Retina (tissue), 1 donor: ENCODE measurements at regions not wholly inside any gene's neighbourhood (a gene's known extent, or its start where the extent isn't known, plus 50 kb on each side); places are given as distances from the start of the nearest gene placed in this dataset.
A peak's percentile ranks its signal among the peaks of the same experiment; 100 is the strongest.

Source experiments
- DNase-seq: peaks from one replicate; pipeline ENCODE4 v3.0.0-alpha.2; 2016

- DNase-seq = no peak
These were observed 613.9 kb downstream of the TECRL start for GRCh38 chr4:63795301-63795700.

GRCh38 chr4:63790377-63790776, 618.9 kb downstream of the TECRL start:
- no peak for DNase-seq

GRCh38 chr4:63788271-63788670, 621.0 kb downstream of the TECRL start:
- no peak for DNase-seq

GRCh38 chr4:63787326-63787725, 621.9 kb downstream of the TECRL start:
- no peak for DNase-seq

GRCh38 chr4:63786171-63786570, 623.1 kb downstream of the TECRL start:
- no peak for DNase-seq

- DNase-seq = no peak
These were observed 624.4 kb downstream of the TECRL start for GRCh38 chr4:63784822-63785221.

- no peak for DNase-seq
These were observed 631.6 kb downstream of the TECRL start for GRCh38 chr4:63777601-63778000.

- DNase-seq = no peak
These were observed 644.9 kb downstream of the TECRL start for GRCh38 chr4:63764400-63764799.

GRCh38 chr4:63757929-63758328, 651.3 kb downstream of the TECRL start:
- no peak for DNase-seq

GRCh38 chr4:63742882-63743281, 666.4 kb downstream of the TECRL start:
- DNase-seq = no peak

GRCh38 chr4:63729519-63729918, 679.7 kb downstream of the TECRL start:
- no peak for DNase-seq

- DNase-seq = no peak
These were observed 680.6 kb downstream of the TECRL start for GRCh38 chr4:63728480-63729177.

- no peak for DNase-seq
These were observed 691.9 kb downstream of the TECRL start for GRCh38 chr4:63717384-63717783.

- no peak for DNase-seq
These were observed 700.6 kb downstream of the TECRL start for GRCh38 chr4:63708661-63709060.

GRCh38 chr4:63700569-63700968, 708.7 kb downstream of the TECRL start:
- DNase-seq = no peak

- no peak for DNase-seq
These were observed 715.9 kb downstream of the TECRL start for GRCh38 chr4:63693321-63693720.

- DNase-seq = no peak
These were observed 730.8 kb downstream of the TECRL start for GRCh38 chr4:63678358-63678931.

- DNase-seq = no peak
These were observed 738.5 kb downstream of the TECRL start for GRCh38 chr4:63670735-63671134.

GRCh38 chr4:63663870-63664269, 745.4 kb downstream of the TECRL start:
- DNase-seq = no peak

- DNase-seq = no peak
These were observed 764.9 kb downstream of the TECRL start for GRCh38 chr4:63644396-63644795.

GRCh38 chr4:63637270-63637669, 772.0 kb downstream of the TECRL start:
- no peak for DNase-seq

GRCh38 chr4:63632858-63633257, 776.4 kb downstream of the TECRL start:
- no peak for DNase-seq

GRCh38 chr4:63620271-63620670, 789.0 kb downstream of the TECRL start:
- peak; percentile 34 for DNase-seq

- DNase-seq = peak; percentile 4
These were observed 789.5 kb downstream of the TECRL start for GRCh38 chr4:63619771-63620170.
